Fibroblast of lung (primary cell): ENCODE measurements at regions not wholly inside any gene's neighbourhood (a gene's known extent, or its start where the extent isn't known, plus 50 kb on each side); places are given as distances from the start of the nearest gene placed in this dataset.

Experiments
- DNase-seq, 2 donors: peaks; one replicate each; pipeline versions ENCODE4 v3.0.0 to v3.0.0-alpha.2; 2010; ENCODE audit warnings: low read depth in 2 of 2
- H2AFZ ChIP-seq: 2 replicates; pipeline ENCODE4 v1.5.1; 2012; ENCODE audit warnings: low read length, control low read depth, inconsistent platforms
- H3K27ac ChIP-seq: 2 replicates; pipeline ENCODE4 v1.5.1; 2011; ENCODE audit warnings: low read length, control low read depth; ENCODE audit not compliant: insufficient read depth
- H3K27me3 ChIP-seq: 2 replicates; pipeline ENCODE4 v1.5.1; 2011; ENCODE audit warnings: mild to moderate bottlenecking, low read length; ENCODE audit not compliant: control insufficient read depth, insufficient read depth
- H3K36me3 ChIP-seq: 2 replicates; pipeline ENCODE4 v1.5.1; 2011; ENCODE audit warnings: low read length; ENCODE audit not compliant: control insufficient read depth, insufficient read depth
- H3K4me1 ChIP-seq: 2 replicates; pipeline ENCODE4 v1.5.1; 2011; ENCODE audit warnings: low read length; ENCODE audit not compliant: control insufficient read depth, insufficient read depth; ENCODE audit errors: extremely low read depth
- H3K4me2 ChIP-seq: 2 replicates; pipeline ENCODE4 v1.5.1; 2011; ENCODE audit warnings: low read length, control low read depth; ENCODE audit not compliant: insufficient read depth; ENCODE audit errors: extremely low read depth
- H3K4me3 ChIP-seq, 4 experiments: fragments of 200-600 bp in 1 of 4; sonication (generic) in 1 of 4; replicated peaks in 1 of 4; 2 replicates each; pipeline ENCODE4 v1.5.1; 2011 to 2016; ENCODE audit warnings: low read length in 4 of 4, low read depth in 3 of 4, mild to moderate bottlenecking in 3 of 4, control low read depth in 2 of 4, inconsistent platforms in 1 of 4, mixed read lengths in 1 of 4; ENCODE audit not compliant: insufficient read depth in 1 of 4; ENCODE audit errors: control extremely low read depth in 1 of 4
- H3K79me2 ChIP-seq: 2 replicates; pipeline ENCODE4 v1.5.1; 2012; ENCODE audit warnings: mild to moderate bottlenecking, low read length, inconsistent platforms; ENCODE audit not compliant: control insufficient read depth, insufficient read depth
- H3K9ac ChIP-seq: 2 replicates; pipeline ENCODE4 v1.5.1; 2011; ENCODE audit warnings: mild to moderate bottlenecking, low read length, control low read depth; ENCODE audit not compliant: insufficient read depth
- H3K9me3 ChIP-seq: 2 replicates; pipeline ENCODE4 v1.5.1; 2012; ENCODE audit warnings: low read depth, low read length; ENCODE audit not compliant: control insufficient read depth, insufficient read depth
- H4K20me1 ChIP-seq: 2 replicates; pipeline ENCODE4 v1.5.1; 2011; ENCODE audit warnings: low read length; ENCODE audit not compliant: control insufficient read depth, insufficient read depth; ENCODE audit errors: extremely low read depth
- EZH2 ChIP-seq: IDR thresholded peaks from 2 replicates; pipeline ENCODE4 v1.5.1; 2012; ENCODE audit warnings: low read length, control low read depth, mild to moderate bottlenecking; ENCODE audit errors: missing control alignments
- TF ChIP-seq, protein P1 (sequence below), 2 donors: IDR thresholded peaks in 1 of 2; conservative IDR thresholded peaks in 1 of 2; 1 replicate in 1 of 2; 2 replicates in 1 of 2; pipeline ENCODE4 v1.5.1; 2011 to 2012; ENCODE audit warnings: low read length in 2 of 2, control low read depth in 1 of 2, inconsistent platforms in 1 of 2, low read depth in 1 of 2, mild to moderate bottlenecking in 1 of 2

DNA sequence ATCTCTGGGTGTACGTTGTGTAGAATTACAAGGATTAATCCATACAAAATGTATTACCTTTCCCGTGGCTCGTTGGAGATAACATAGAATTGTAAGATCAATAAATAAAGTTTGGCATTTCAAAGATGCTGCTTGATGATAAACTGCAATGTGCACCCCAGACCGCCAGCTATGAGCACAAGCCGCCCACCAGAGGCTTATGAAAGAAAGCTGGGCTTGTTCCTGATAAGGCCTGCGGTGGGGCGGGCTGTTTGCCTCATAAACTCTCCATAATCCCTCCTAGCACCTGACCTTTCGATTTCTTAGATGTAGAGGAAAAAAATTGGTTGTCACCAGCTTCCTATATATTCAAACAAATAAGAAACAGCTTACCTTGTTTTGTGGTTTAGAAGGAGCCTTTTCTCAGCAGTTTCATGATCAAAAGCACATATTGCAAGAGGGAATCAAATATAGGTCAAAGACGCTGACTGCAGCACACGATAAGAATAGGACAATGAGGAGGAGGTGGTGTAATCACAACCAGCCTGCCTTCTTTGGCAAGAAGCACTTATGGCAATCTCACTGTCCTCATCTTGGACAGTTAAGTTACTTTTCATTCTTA, 293.6 kb downstream of the RMST start:
- no peak for TF ChIP-seq EZH2
- TF ChIP-seq, protein P1, sequence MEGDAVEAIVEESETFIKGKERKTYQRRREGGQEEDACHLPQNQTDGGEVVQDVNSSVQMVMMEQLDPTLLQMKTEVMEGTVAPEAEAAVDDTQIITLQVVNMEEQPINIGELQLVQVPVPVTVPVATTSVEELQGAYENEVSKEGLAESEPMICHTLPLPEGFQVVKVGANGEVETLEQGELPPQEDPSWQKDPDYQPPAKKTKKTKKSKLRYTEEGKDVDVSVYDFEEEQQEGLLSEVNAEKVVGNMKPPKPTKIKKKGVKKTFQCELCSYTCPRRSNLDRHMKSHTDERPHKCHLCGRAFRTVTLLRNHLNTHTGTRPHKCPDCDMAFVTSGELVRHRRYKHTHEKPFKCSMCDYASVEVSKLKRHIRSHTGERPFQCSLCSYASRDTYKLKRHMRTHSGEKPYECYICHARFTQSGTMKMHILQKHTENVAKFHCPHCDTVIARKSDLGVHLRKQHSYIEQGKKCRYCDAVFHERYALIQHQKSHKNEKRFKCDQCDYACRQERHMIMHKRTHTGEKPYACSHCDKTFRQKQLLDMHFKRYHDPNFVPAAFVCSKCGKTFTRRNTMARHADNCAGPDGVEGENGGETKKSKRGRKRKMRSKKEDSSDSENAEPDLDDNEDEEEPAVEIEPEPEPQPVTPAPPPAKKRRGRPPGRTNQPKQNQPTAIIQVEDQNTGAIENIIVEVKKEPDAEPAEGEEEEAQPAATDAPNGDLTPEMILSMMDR (conservative IDR thresholded peaks at IDR 0.05 in 1 of 2, IDR thresholded peaks at IDR 0.05 in 1 of 2; ENCODE audit: low read depth in 1 of 2, low read length in 2 of 2) = no peak
- Histone ChIP-seq H4K20me1 (no peaks in the 10 kb centered on the region), H3K79me2 (no peaks in the 10 kb centered on the region), H3K4me1 (no peaks in the 10 kb centered on the region), H3K9me3 (no peaks in the 10 kb centered on the region), H3K27ac (no peak overlapping the region), H3K4me2 (no peak overlapping the region), H3K9ac (no peak overlapping the region), H3K4me3 (no peak overlapping the region), H3K36me3 (no peaks in the 10 kb centered on the region), H2AFZ (no peak overlapping the region), H3K27me3 (no peaks in the 10 kb centered on the region)
- no peak for DNase-seq

DNA sequence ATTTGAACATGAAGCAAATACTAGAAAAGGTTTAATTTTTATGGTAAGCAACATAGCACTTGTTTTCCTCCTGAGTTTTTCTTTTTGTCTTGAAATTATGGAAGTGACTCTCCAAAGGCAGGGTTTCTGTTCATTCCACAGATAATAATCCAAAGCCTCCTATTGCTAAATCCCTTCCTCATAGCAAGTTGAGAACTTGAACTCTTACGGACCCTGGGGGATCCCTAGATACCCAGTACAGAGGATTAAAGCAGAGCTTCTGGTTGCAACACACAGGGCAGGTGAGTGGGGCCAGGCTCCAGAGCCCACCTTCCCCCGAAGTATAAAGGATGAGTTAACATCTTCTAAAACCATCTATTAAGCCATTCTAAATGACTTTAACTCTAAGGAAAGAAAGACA, 294.1 kb downstream of the RMST start:
- no peak overlapping the region for H3K4me2 ChIP-seq
- no peaks in the 10 kb centered on the region for H3K4me1 ChIP-seq
- no peak overlapping the region for H3K9ac ChIP-seq
- no peaks in the 10 kb centered on the region for H3K79me2 ChIP-seq
- H3K27me3 ChIP-seq = no peaks in the 10 kb centered on the region
- no peaks in the 10 kb centered on the region for H3K9me3 ChIP-seq
- DNase-seq = no peak
- no peak overlapping the region for H2AFZ ChIP-seq
- no peaks in the 10 kb centered on the region for H3K36me3 ChIP-seq
- TF ChIP-seq EZH2 = no peak
- TF ChIP-seq, protein P1 (conservative IDR thresholded peaks at IDR 0.05 in 1 of 2, IDR thresholded peaks at IDR 0.05 in 1 of 2; ENCODE audit: low read depth in 1 of 2, low read length in 2 of 2) = no peak
- H3K27ac ChIP-seq = no peak overlapping the region
- no peak overlapping the region for H3K4me3 ChIP-seq
- H4K20me1 ChIP-seq = no peaks in the 10 kb centered on the region

DNA sequence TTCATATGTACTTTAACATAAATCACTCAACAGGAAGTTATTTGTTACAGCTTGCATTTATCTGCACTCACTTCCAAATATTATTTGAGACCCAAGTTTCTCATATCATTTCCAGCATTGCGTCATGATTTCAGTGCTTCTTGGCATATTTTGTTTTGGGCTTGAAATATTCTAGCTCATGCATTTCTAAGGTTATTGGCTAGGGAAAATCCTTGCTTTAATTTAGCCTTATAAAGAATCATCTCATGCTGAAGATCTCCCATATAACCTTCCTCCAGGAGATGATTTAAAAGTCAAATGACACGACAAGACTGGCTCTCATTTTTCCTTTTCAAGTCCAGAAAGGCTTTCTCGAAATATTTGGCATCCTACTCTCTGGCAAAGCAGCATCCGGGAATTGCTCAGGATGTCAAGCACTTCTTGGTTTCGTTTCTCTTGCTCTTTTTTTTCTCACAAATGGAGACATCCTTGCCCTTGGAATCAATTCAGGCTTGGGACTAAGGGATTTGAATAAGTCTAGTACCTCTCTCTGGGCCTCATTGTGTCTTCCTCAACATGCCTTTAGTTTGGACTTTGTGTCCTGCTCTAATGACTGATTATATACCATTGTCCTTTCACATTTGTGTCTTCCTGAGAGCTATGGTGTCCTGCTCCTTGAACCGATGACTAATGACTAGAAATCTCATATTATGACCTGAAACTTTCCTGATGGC, 295.0 kb downstream of the RMST start:
- Histone ChIP-seq H3K9ac (no peak overlapping the region), H3K4me2 (no peak overlapping the region), H4K20me1 (no peaks in the 10 kb centered on the region), H3K27me3 (no peaks in the 10 kb centered on the region), H3K79me2 (no peaks in the 10 kb centered on the region), H3K4me3 (no peak overlapping the region), H3K36me3 (no peaks in the 10 kb centered on the region), H3K27ac (no peak overlapping the region), H2AFZ (no peak overlapping the region), H3K4me1 (no peaks in the 10 kb centered on the region), H3K9me3 (no peaks in the 10 kb centered on the region)
- TF ChIP-seq, protein P1 (conservative IDR thresholded peaks at IDR 0.05 in 1 of 2, IDR thresholded peaks at IDR 0.05 in 1 of 2; ENCODE audit: low read depth in 1 of 2, low read length in 2 of 2) = no peak
- no peak for TF ChIP-seq EZH2
- DNase-seq = peak in 1 of 2 donors; percentile 31
